ENCODE measurements at regions not wholly inside any gene's neighbourhood (a gene's known extent, or its start where the extent isn't known, plus 50 kb on each side); places are given as distances from the start of the nearest gene placed in this dataset.

DNA sequence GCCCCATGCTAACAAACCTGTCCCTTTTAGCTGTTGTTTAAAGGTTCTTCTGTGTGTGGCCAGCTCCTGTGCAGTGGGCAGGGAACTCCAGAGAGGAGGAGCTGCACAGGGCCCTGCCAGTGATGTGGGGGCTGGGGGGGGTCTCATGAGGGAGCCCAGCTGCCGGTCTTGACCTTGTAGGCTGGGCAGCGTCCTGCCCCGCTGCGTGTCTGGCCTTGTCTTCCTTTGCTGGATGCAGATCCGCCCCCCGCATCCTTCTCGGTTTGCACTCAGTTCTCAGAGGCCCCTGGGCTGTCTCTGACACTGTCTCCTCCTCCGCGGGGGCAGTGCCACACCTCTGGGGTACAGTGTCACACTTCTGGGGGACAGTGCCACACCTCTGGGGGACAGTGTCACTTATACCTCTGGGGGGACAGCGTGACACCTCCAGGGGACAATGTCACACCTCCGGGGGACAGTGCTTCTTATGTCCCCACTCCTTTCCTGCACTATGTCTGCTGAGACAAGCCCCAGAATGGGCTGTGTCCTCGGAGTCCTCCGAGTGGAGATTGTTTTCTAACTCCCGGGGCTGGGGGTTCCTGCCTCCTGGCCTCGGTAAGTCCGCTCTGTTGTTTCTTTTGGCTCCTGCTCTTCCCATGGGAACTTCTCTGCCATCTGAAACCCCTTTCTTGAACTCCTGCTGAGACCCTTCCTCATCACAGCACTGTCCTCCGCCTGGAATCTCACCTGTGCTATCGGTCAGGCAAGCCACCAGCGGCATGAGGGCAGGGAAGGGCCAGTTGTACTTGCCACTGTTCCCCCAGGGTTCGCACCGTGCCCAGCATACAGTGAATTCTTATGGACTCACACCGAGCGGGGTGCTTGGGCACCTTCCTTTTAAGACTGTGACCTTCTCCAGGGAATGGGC lies 788.3 kb downstream of the TBC1D22A start:
- DNase-seq (ENCODE audit: extremely low read depth, low read depth): no peak
- TF ChIP-seq, protein P1, sequence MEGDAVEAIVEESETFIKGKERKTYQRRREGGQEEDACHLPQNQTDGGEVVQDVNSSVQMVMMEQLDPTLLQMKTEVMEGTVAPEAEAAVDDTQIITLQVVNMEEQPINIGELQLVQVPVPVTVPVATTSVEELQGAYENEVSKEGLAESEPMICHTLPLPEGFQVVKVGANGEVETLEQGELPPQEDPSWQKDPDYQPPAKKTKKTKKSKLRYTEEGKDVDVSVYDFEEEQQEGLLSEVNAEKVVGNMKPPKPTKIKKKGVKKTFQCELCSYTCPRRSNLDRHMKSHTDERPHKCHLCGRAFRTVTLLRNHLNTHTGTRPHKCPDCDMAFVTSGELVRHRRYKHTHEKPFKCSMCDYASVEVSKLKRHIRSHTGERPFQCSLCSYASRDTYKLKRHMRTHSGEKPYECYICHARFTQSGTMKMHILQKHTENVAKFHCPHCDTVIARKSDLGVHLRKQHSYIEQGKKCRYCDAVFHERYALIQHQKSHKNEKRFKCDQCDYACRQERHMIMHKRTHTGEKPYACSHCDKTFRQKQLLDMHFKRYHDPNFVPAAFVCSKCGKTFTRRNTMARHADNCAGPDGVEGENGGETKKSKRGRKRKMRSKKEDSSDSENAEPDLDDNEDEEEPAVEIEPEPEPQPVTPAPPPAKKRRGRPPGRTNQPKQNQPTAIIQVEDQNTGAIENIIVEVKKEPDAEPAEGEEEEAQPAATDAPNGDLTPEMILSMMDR (IDR thresholded peaks at IDR 0.05; ENCODE audit: low read depth, low read length): no peak

GRCh38 chr22:47549741-47550340 lies 787.4 kb downstream of the TBC1D22A start:
- no peak for DNase-seq (ENCODE audit: extremely low read depth, low read depth)
- TF ChIP-seq, protein P1 (IDR thresholded peaks at IDR 0.05; ENCODE audit: low read depth, low read length): no peak

- TF ChIP-seq, protein P1 (IDR thresholded peaks at IDR 0.05; ENCODE audit: low read depth, low read length): no peak
- no peak for DNase-seq (ENCODE audit: extremely low read depth, low read depth)
These were observed 786.7 kb downstream of the TBC1D22A start for GRCh38 chr22:47548953-47549740.

- no peak for DNase-seq (ENCODE audit: extremely low read depth, low read depth)
- TF ChIP-seq, protein P1 (IDR thresholded peaks at IDR 0.05; ENCODE audit: low read depth, low read length): no peak
These were observed 785.6 kb downstream of the TBC1D22A start for GRCh38 chr22:47547881-47548650.

- TF ChIP-seq, protein P1 (IDR thresholded peaks at IDR 0.05; ENCODE audit: low read depth, low read length): no peak
- no peak for DNase-seq (ENCODE audit: extremely low read depth, low read depth)
These were observed 784.8 kb downstream of the TBC1D22A start for GRCh38 chr22:47547239-47547661.

DNA sequence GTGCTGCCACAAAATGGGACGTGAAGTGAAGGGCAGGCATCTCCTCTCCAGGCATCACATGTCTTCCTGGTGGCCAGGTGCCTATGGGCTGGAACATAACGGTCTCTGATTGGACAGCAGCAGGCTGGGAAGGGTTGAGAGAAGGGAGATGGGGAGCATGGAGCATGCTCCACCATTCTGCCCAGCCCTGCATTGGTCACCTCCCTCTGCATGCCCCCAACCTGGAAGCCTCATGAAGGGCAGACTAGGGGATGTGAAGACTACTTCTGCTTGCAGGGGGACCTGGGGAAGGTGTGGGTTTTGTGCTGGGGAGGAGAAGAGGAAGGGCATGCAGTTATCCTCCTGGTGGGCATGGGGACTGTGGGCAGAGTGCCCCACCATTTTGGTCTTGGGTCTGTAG lies 782.2 kb downstream of the TBC1D22A start:
- TF ChIP-seq, protein P1 (IDR thresholded peaks at IDR 0.05; ENCODE audit: low read depth, low read length): no peak
- no peak for DNase-seq (ENCODE audit: extremely low read depth, low read depth)
